ENCODE measurements at regions not wholly inside any gene's neighbourhood (a gene's known extent, or its start where the extent isn't known, plus 50 kb on each side); places are given as distances from the start of the nearest gene placed in this dataset.

- TF ChIP-seq CTCF (IDR thresholded peaks at IDR 0.05; ENCODE audit: unreplicated experiment): no peak
- Mint-ChIP-seq H3K4me3 (ENCODE audit: unreplicated experiment) (no peak overlapping the region), H3K27me3 (ENCODE audit: unreplicated experiment) (peaks cover 7% of the 10 kb centered on the region), H3K27ac (ENCODE audit: unreplicated experiment) (no peak overlapping the region), H3K4me1 (ENCODE audit: unreplicated experiment) (no peaks in the 10 kb centered on the region), H3K36me3 (ENCODE audit: low read depth, unreplicated experiment) (peaks cover 12% of the 10 kb centered on the region), H3K9me3 (ENCODE audit: unreplicated experiment) (peaks cover 56% of the 10 kb centered on the region)
- DNase-seq (ENCODE audit: low spot score): no peak
These were observed 62.5 kb upstream of the TMEM132D start for GRCh38 chr12:129966146-129966995.

- no peak for TF ChIP-seq CTCF (IDR thresholded peaks at IDR 0.05; ENCODE audit: unreplicated experiment)
- Mint-ChIP-seq H3K9me3 (ENCODE audit: unreplicated experiment) (peaks cover 53% of the 10 kb centered on the region), H3K27ac (ENCODE audit: unreplicated experiment) (no peak overlapping the region), H3K27me3 (ENCODE audit: unreplicated experiment) (peaks cover 5% of the 10 kb centered on the region), H3K4me1 (ENCODE audit: unreplicated experiment) (no peaks in the 10 kb centered on the region), H3K4me3 (ENCODE audit: unreplicated experiment) (peak overlapping the region; percentile 17), H3K36me3 (ENCODE audit: low read depth, unreplicated experiment) (peaks cover 14% of the 10 kb centered on the region)
- no peak for DNase-seq (ENCODE audit: low spot score)
These were observed 67.9 kb upstream of the TMEM132D start for GRCh38 chr12:129971721-129972120.

- peaks cover 46% of the 10 kb centered on the region for H3K9me3 Mint-ChIP-seq (ENCODE audit: unreplicated experiment)
- no peaks in the 10 kb centered on the region for H3K4me1 Mint-ChIP-seq (ENCODE audit: unreplicated experiment)
- H3K4me3 Mint-ChIP-seq (ENCODE audit: unreplicated experiment): no peak overlapping the region
- H3K27me3 Mint-ChIP-seq (ENCODE audit: unreplicated experiment): peaks cover 5% of the 10 kb centered on the region
- H3K27ac Mint-ChIP-seq (ENCODE audit: unreplicated experiment): no peak overlapping the region
- peaks cover 11% of the 10 kb centered on the region for H3K36me3 Mint-ChIP-seq (ENCODE audit: low read depth, unreplicated experiment)
- no peak for DNase-seq (ENCODE audit: low spot score)
- no peak for TF ChIP-seq CTCF (IDR thresholded peaks at IDR 0.05; ENCODE audit: unreplicated experiment)
These were observed 69.6 kb upstream of the TMEM132D start for GRCh38 chr12:129973236-129973961.

- H3K36me3 Mint-ChIP-seq (ENCODE audit: low read depth, unreplicated experiment): no peaks in the 10 kb centered on the region
- H3K9me3 Mint-ChIP-seq (ENCODE audit: unreplicated experiment): peaks cover 68% of the 10 kb centered on the region
- no peak for TF ChIP-seq CTCF (IDR thresholded peaks at IDR 0.05; ENCODE audit: unreplicated experiment)
- DNase-seq (ENCODE audit: low spot score): no peak
- H3K27me3 Mint-ChIP-seq (ENCODE audit: unreplicated experiment): peaks cover 5% of the 10 kb centered on the region
- H3K27ac Mint-ChIP-seq (ENCODE audit: unreplicated experiment): no peak overlapping the region
- H3K4me1 Mint-ChIP-seq (ENCODE audit: unreplicated experiment): no peaks in the 10 kb centered on the region
- no peak overlapping the region for H3K4me3 Mint-ChIP-seq (ENCODE audit: unreplicated experiment)
These were observed 80.3 kb upstream of the TMEM132D start for GRCh38 chr12:129984106-129984505.

DNA sequence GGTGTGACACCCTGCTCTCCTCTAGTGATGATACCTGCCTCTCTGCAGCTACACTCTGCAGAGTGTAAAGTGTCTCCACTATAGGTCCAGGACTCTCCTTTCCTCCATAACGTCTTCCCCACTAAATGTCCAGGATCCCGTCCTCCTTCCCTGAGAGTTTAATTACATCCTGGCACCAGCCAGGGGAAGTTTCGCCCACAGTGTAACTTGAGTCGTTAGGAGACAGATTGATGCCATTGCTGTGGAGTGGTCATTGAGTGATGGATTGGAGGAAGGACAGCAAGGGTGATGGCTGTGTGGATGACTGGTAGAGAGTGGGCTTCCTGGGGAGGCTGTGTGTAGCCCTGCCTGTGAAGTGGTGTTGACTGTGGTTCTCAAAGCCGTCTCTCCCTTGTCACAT, 84.0 kb upstream of the TMEM132D start:
- Mint-ChIP-seq H3K9me3 (ENCODE audit: unreplicated experiment) (peaks cover 62% of the 10 kb centered on the region), H3K36me3 (ENCODE audit: low read depth, unreplicated experiment) (peaks cover 5% of the 10 kb centered on the region), H3K4me1 (ENCODE audit: unreplicated experiment) (no peaks in the 10 kb centered on the region), H3K27me3 (ENCODE audit: unreplicated experiment) (peaks cover 2% of the 10 kb centered on the region), H3K4me3 (ENCODE audit: unreplicated experiment) (no peak overlapping the region), H3K27ac (ENCODE audit: unreplicated experiment) (no peak overlapping the region)
- DNase-seq (ENCODE audit: low spot score): no peak
- no peak for TF ChIP-seq CTCF (IDR thresholded peaks at IDR 0.05; ENCODE audit: unreplicated experiment)

All from endothelial cell (in vitro differentiated cells).